A673 (cell line): ENCODE measurements at regions not wholly inside any gene's neighbourhood (a gene's known extent, or its start where the extent isn't known, plus 50 kb on each side); places are given as distances from the start of the nearest gene placed in this dataset.

ENCODE experiments used
- EZH2 ChIP-seq: fragments of 200-600 bp; sonication (generic); IDR thresholded peaks from 2 replicates; pipeline ENCODE4 v1.6.1; 2017; ENCODE audit warnings: borderline replicate concordance, low read depth, mild to moderate bottlenecking, mixed read lengths, antibody characterized with exemption, low read length; ENCODE audit not compliant: poor library complexity, severe bottlenecking
- TF ChIP-seq, protein P1 (sequence below): fragments of 300-800, 200-600 bp; sonication (generic); conservative IDR thresholded peaks from 2 replicates; pipeline ENCODE4 v1.5.1; 2017; ENCODE audit warnings: low read depth, mild to moderate bottlenecking, antibody characterized with exemption, low read length, moderate library complexity, mixed read lengths

DNA sequence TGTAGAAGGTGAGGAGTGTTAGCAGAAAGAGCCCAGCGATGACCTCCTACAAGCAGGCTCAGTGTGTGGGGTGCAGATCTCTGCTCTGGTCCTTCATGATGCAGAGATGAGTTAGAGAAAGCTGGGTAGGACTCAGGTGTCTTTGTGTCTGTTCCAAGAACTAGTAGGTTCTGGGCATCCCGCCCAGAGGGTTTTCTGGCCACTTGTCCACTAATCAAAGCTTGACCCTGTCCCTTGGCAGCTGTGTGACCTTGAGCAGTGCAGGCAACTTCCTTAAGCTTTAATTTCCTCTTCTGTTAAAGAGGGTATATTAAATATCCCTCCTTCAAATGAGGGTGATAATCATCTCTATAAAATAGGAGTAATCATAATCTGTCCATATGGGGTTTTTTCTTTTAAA lies 54.7 kb upstream of the WNT4 start:
- TF ChIP-seq, protein P1, sequence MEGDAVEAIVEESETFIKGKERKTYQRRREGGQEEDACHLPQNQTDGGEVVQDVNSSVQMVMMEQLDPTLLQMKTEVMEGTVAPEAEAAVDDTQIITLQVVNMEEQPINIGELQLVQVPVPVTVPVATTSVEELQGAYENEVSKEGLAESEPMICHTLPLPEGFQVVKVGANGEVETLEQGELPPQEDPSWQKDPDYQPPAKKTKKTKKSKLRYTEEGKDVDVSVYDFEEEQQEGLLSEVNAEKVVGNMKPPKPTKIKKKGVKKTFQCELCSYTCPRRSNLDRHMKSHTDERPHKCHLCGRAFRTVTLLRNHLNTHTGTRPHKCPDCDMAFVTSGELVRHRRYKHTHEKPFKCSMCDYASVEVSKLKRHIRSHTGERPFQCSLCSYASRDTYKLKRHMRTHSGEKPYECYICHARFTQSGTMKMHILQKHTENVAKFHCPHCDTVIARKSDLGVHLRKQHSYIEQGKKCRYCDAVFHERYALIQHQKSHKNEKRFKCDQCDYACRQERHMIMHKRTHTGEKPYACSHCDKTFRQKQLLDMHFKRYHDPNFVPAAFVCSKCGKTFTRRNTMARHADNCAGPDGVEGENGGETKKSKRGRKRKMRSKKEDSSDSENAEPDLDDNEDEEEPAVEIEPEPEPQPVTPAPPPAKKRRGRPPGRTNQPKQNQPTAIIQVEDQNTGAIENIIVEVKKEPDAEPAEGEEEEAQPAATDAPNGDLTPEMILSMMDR: no peak
- no peak for TF ChIP-seq EZH2
